ENCODE measurements at regions not wholly inside any gene's neighbourhood (a gene's known extent, or its start where the extent isn't known, plus 50 kb on each side); places are given as distances from the start of the nearest gene placed in this dataset.

DNA sequence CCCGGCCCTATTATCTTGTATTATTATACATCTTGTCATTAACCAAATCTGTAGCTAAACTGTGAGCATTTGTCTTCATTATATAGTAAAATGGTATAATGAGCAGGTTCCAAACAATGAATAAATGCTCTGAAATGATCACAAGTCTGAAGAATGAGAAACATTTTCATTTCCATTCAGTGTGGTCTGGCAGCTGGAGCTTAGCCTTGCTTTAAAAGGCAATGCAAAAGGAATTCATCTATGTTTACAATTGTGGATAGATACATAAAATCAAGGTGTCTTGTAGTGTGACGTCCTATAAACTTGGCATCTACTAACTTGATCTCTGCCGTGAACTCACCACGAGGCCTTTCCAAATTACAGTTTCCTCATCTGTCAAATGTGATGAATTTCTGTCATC, 168.3 kb downstream of the RMST start:
- TF ChIP-seq, protein P1, sequence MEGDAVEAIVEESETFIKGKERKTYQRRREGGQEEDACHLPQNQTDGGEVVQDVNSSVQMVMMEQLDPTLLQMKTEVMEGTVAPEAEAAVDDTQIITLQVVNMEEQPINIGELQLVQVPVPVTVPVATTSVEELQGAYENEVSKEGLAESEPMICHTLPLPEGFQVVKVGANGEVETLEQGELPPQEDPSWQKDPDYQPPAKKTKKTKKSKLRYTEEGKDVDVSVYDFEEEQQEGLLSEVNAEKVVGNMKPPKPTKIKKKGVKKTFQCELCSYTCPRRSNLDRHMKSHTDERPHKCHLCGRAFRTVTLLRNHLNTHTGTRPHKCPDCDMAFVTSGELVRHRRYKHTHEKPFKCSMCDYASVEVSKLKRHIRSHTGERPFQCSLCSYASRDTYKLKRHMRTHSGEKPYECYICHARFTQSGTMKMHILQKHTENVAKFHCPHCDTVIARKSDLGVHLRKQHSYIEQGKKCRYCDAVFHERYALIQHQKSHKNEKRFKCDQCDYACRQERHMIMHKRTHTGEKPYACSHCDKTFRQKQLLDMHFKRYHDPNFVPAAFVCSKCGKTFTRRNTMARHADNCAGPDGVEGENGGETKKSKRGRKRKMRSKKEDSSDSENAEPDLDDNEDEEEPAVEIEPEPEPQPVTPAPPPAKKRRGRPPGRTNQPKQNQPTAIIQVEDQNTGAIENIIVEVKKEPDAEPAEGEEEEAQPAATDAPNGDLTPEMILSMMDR (IDR thresholded peaks at IDR 0.05; ENCODE audit: insufficient read depth, low read length, poor library complexity, severe bottlenecking): no peak
- no peak for TF ChIP-seq EZH2phosphoT487 (conservative IDR thresholded peaks at IDR 0.05; ENCODE audit: low read length)
